ENCODE measurements at regions not wholly inside any gene's neighbourhood (a gene's known extent, or its start where the extent isn't known, plus 50 kb on each side); places are given as distances from the start of the nearest gene placed in this dataset.

DNA sequence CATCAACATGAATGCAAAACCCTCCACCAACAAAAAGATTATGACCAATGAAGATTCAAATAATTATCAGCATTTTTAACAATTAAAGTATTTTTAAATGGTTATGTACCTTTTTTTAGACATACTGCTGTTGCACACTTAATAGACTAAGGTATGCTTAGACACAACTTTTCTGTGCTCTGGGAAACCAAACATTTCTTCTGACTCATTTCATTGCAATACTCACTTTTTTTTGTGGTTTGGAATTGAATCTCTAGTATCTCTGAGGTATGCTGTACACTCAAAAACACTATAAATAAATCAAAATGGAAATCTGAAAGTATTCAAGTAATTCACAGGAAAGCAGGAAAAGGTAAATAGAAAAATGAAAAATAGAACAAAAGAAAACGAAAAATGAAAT lies 247.9 kb upstream of the POU3F3 start:
- TF ChIP-seq POLR2A (IDR thresholded peaks at IDR 0.05) (no peak), POLR2AphosphoS5 (IDR thresholded peaks at IDR 0.05; ENCODE audit: insufficient read depth in 1 of 2, low read depth in 1 of 2) (no peak)
- TF ChIP-seq, protein P1, sequence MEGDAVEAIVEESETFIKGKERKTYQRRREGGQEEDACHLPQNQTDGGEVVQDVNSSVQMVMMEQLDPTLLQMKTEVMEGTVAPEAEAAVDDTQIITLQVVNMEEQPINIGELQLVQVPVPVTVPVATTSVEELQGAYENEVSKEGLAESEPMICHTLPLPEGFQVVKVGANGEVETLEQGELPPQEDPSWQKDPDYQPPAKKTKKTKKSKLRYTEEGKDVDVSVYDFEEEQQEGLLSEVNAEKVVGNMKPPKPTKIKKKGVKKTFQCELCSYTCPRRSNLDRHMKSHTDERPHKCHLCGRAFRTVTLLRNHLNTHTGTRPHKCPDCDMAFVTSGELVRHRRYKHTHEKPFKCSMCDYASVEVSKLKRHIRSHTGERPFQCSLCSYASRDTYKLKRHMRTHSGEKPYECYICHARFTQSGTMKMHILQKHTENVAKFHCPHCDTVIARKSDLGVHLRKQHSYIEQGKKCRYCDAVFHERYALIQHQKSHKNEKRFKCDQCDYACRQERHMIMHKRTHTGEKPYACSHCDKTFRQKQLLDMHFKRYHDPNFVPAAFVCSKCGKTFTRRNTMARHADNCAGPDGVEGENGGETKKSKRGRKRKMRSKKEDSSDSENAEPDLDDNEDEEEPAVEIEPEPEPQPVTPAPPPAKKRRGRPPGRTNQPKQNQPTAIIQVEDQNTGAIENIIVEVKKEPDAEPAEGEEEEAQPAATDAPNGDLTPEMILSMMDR (IDR thresholded peaks at IDR 0.05): no peak

GRCh38 chr2:104616856-104617255 lies 237.1 kb upstream of the POU3F3 start:
- no peak overlapping the region for H3K27ac ChIP-seq
- intact Hi-C loops (cut with DNase I): no loop called here
- TF ChIP-seq, protein P1 (IDR thresholded peaks at IDR 0.05): no peak
- TF ChIP-seq POLR2AphosphoS5 (IDR thresholded peaks at IDR 0.05; ENCODE audit: insufficient read depth in 1 of 2, low read depth in 1 of 2): no peak
- TF ChIP-seq POLR2A (IDR thresholded peaks at IDR 0.05): no peak
- H3K4me1 ChIP-seq: no peaks in the 10 kb centered on the region
- H3K4me3 ChIP-seq: no peak overlapping the region
- H3K9me3 ChIP-seq: no peaks in the 10 kb centered on the region
- no peak for DNase-seq (ENCODE audit: extremely low spot score in 2 of 2)
- no peaks in the 10 kb centered on the region for H3K27me3 ChIP-seq
- H3K36me3 ChIP-seq: no peaks in the 10 kb centered on the region

More for the DNA sequence above, 247.9 kb upstream of the POU3F3 start:
- DNase-seq (ENCODE audit: extremely low spot score in 2 of 2): no peak
- intact Hi-C loops (cut with DNase I): no loop called here
- H3K27me3 ChIP-seq: no peaks in the 10 kb centered on the region
- H3K4me3 ChIP-seq: no peak overlapping the region
- no peaks in the 10 kb centered on the region for H3K4me1 ChIP-seq
- H3K36me3 ChIP-seq: no peaks in the 10 kb centered on the region
- no peaks in the 10 kb centered on the region for H3K9me3 ChIP-seq
- no peak overlapping the region for H3K27ac ChIP-seq

- H3K27ac ChIP-seq: no peak overlapping the region
- no peak overlapping the region for H3K4me3 ChIP-seq
- no peaks in the 10 kb centered on the region for H3K9me3 ChIP-seq
- no peaks in the 10 kb centered on the region for H3K36me3 ChIP-seq
- H3K27me3 ChIP-seq: no peaks in the 10 kb centered on the region
- TF ChIP-seq, protein P1 (IDR thresholded peaks at IDR 0.05): no peak
- TF ChIP-seq POLR2A (IDR thresholded peaks at IDR 0.05) (no peak), POLR2AphosphoS5 (IDR thresholded peaks at IDR 0.05; ENCODE audit: insufficient read depth in 1 of 2, low read depth in 1 of 2) (no peak)
- intact Hi-C loops (cut with DNase I): no loop called here
- DNase-seq (ENCODE audit: extremely low spot score in 2 of 2): no peak
- H3K4me1 ChIP-seq: no peaks in the 10 kb centered on the region
These were observed 233.1 kb upstream of the POU3F3 start for GRCh38 chr2:104620801-104621200.

DNA sequence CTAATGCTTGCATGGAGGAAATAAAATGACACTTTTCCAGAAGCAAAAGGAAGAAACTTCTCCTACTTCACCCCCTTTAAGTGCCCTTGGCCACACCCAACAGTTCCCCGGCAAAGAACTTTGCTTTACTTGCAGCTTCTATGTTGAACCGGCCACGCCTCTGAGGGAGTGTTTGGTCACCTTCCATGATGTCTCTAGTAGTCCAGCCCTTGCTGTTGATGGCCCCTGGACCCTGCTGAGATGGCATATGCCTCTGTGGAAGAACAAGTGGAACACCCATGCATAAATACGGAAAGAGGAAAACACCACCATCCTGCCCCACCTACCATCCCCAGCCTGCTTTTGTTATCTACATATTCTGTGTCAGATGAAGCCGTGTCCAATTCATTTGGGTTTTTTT lies 218.3 kb upstream of the POU3F3 start:
- Histone ChIP-seq H3K27me3 (no peaks in the 10 kb centered on the region), H3K9me3 (no peaks in the 10 kb centered on the region), H3K4me3 (no peak overlapping the region), H3K36me3 (no peaks in the 10 kb centered on the region), H3K27ac (no peak overlapping the region), H3K4me1 (no peaks in the 10 kb centered on the region)
- intact Hi-C loops (cut with DNase I): no loop called here
- TF ChIP-seq POLR2AphosphoS5 (IDR thresholded peaks at IDR 0.05; ENCODE audit: insufficient read depth in 1 of 2, low read depth in 1 of 2) (no peak), POLR2A (IDR thresholded peaks at IDR 0.05) (no peak)
- TF ChIP-seq, protein P1 (IDR thresholded peaks at IDR 0.05): no peak
- DNase-seq (ENCODE audit: extremely low spot score in 2 of 2): no peak

GRCh38 chr2:104638190-104638858 lies 215.6 kb upstream of the POU3F3 start:
- no peak for DNase-seq (ENCODE audit: extremely low spot score in 2 of 2)
- no peaks in the 10 kb centered on the region for H3K9me3 ChIP-seq
- H3K27ac ChIP-seq: no peak overlapping the region
- intact Hi-C loops (cut with DNase I): no loop called here
- H3K36me3 ChIP-seq: no peaks in the 10 kb centered on the region
- TF ChIP-seq POLR2AphosphoS5 (IDR thresholded peaks at IDR 0.05; ENCODE audit: insufficient read depth in 1 of 2, low read depth in 1 of 2) (no peak), POLR2A (IDR thresholded peaks at IDR 0.05) (no peak)
- TF ChIP-seq, protein P1 (IDR thresholded peaks at IDR 0.05): no peak
- no peaks in the 10 kb centered on the region for H3K4me1 ChIP-seq
- H3K4me3 ChIP-seq: no peak overlapping the region
- H3K27me3 ChIP-seq: no peaks in the 10 kb centered on the region
